ENCODE measurements at regions not wholly inside any gene's neighbourhood (a gene's known extent, or its start where the extent isn't known, plus 50 kb on each side); places are given as distances from the start of the nearest gene placed in this dataset.

DNA sequence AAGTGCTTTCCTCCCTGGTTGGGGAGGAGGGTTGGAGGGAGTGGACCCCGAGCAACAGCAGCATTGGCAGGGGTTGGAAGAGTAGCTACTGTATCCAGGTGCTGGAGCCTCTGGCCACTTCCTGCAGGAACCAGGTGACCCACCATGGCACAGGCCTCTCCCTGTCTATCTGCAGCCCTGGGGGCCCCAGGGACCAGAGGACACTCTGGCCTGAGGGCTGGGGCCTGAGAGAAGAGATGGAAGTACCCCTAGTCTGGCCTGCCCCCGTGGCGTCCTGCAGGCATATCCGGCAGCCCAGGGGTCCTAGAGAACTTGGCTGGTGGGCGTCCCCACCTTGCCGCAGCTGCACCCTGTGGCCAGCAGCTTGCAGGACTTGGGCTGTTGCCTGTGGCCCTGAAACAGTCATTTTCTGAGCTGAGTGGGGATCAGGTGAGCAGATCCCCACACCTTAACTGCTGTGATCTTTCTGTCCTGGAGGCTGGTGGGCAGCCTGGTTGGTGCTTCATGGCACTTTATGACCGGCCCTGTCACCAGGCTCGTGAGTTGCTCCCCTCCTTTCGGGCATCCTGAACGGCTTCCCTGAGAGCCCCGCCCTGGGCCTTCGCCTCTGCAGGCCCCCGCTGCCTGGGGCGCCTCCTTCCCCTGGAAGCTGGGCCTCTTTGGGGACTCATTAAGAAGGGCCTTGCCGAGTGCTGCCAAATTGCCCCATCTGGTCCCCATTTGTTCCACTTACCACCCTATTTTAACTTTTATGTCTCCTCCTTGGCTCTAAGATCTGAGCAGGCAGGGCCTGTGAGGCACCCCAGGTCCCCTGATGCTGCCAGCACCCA is 298.6 kb downstream of the SEC14L1 start:
- no peaks in the 10 kb centered on the region for H3K27me3 ChIP-seq (ENCODE audit: control insufficient read depth in 2 of 2, insufficient read depth in 2 of 2, low read length in 2 of 2)
- no peak overlapping the region for H3K27ac ChIP-seq (ENCODE audit: extremely low read depth, low read depth, low read length)
- intact Hi-C loops (cut with micrococcal nuclease), result no loop called here
- ChIA-PET POLR2A (interaction anchor here (1.1 to 2.3 kb wide), 3 partner anchors 9 to 11 kb away, joined by 3 to 11 read pairs (median 3); no protein-coding TSS in a partner anchor), CTCF (ENCODE audit: low intra/inter-chr PET ratio) (no interaction called here)
- peaks cover 5% of the 10 kb centered on the region for H3K9me1 ChIP-seq (ENCODE audit: control insufficient read depth, insufficient read depth, low read length)
- H3K4me2 ChIP-seq (ENCODE audit: insufficient read depth, low read length), result no peak overlapping the region
- FAIRE-seq (no peak), ATAC-seq (no peak), DNase-seq (ENCODE audit: extremely low read depth in 1 of 4, low spot score in 3 of 4) (no peak)
- TF ChIP-seq ZNF561 (CRISPR knock-in tag; conservative IDR thresholded peaks at IDR 0.05) (no peak), MAZ (CRISPR knock-in tag; conservative IDR thresholded peaks at IDR 0.05 in 1 of 2, IDR thresholded peaks at IDR 0.05 in 1 of 2) (no peak), NEUROD1 (IDR thresholded peaks at IDR 0.05; ENCODE audit: borderline replicate concordance, low read depth, low read length, partially characterized antibody) (no peak), HLTF (IDR thresholded peaks at IDR 0.05) (no peak), HCFC1 (IDR thresholded peaks at IDR 0.05; ENCODE audit: low read depth, low read length) (no peak), ZNF592 (IDR thresholded peaks at IDR 0.05) (no peak), MEF2A (IDR thresholded peaks at IDR 0.05; ENCODE audit: control insufficient read depth, low read depth, low read length) (no peak), ZNF3 (CRISPR knock-in tag; IDR thresholded peaks at IDR 0.05) (no peak), RBM25 (IDR thresholded peaks at IDR 0.05; ENCODE audit: low read depth, low read length, severe bottlenecking) (no peak), ELF4 (CRISPR knock-in tag; IDR thresholded peaks at IDR 0.05) (no peak)
- TF ChIP-seq, protein P1, sequence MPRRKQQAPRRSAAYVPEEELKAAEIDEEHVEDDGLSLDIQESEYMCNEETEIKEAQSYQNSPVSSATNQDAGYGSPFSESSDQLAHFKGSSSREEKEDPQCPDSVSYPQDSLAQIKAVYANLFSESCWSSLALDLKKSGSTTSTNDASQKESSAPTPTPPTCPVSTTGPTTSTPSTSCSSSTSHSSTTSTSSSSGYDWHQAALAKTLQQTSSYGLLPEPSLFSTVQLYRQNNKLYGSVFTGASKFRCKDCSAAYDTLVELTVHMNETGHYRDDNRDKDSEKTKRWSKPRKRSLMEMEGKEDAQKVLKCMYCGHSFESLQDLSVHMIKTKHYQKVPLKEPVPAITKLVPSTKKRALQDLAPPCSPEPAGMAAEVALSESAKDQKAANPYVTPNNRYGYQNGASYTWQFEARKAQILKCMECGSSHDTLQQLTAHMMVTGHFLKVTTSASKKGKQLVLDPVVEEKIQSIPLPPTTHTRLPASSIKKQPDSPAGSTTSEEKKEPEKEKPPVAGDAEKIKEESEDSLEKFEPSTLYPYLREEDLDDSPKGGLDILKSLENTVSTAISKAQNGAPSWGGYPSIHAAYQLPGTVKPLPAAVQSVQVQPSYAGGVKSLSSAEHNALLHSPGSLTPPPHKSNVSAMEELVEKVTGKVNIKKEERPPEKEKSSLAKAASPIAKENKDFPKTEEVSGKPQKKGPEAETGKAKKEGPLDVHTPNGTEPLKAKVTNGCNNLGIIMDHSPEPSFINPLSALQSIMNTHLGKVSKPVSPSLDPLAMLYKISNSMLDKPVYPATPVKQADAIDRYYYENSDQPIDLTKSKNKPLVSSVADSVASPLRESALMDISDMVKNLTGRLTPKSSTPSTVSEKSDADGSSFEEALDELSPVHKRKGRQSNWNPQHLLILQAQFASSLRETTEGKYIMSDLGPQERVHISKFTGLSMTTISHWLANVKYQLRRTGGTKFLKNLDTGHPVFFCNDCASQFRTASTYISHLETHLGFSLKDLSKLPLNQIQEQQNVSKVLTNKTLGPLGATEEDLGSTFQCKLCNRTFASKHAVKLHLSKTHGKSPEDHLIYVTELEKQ (CRISPR knock-in tag; IDR thresholded peaks at IDR 0.05), result no peak
- in situ Hi-C loops (cut with MboI), result no loop called here
- peaks cover 13% of the 10 kb centered on the region; the same call in 1 of the 3 replicates for H3K36me3 ChIP-seq (ENCODE audit: control insufficient read depth, insufficient read depth, low read length)
- peaks cover 49% of the 10 kb centered on the region for H4K20me1 ChIP-seq (replicated peaks; ENCODE audit: control insufficient read depth, insufficient read depth, low read length)
- no peak overlapping the region for H2AFZ ChIP-seq (ENCODE audit: low read depth, low read length)
- no peak overlapping the region for H3K4me3 ChIP-seq
- no peaks in the 10 kb centered on the region for H3K9me3 ChIP-seq (replicated peaks; ENCODE audit: control insufficient read depth, insufficient read depth, low read depth, low read length)
- BruUV-seq (replicated peaks), result no TSS peak
- H3K79me2 ChIP-seq (ENCODE audit: control insufficient read depth, insufficient read depth, low read length), result peaks cover 51% of the 10 kb centered on the region
- H3K4me1 ChIP-seq (replicated peaks in 1 of 2; ENCODE audit: control insufficient read depth in 2 of 2, insufficient read depth in 2 of 2, low read length in 2 of 2), result peaks cover 43 to 63% of the 10 kb centered on the region in 2 experiments
- peak overlapping the region in 1 of 2 experiments; percentile 43; a peak in 1 of 4 replicates for H3K9ac ChIP-seq (ENCODE audit: insufficient read depth in 1 of 2, low read depth in 2 of 2, low read length in 2 of 2)
- 68% methylated on average over 10 of the region's 15 CpGs for WGBS (ENCODE audit: insufficient coverage, low coverage, missing lambda C conversion rate)
